HepG2 (cell line): ENCODE measurements at regions not wholly inside any gene's neighbourhood (a gene's known extent, or its start where the extent isn't known, plus 50 kb on each side); places are given as distances from the start of the nearest gene placed in this dataset.

ENCODE experiments used
- CCAR2 ChIP-seq: fragments of 200-400 bp; formaldehyde crosslinking; optimal IDR thresholded peaks from 2 replicates; pipeline ENCODE3; 2018; ENCODE audit warnings: low read depth, mild to moderate bottlenecking, low read length, moderate library complexity
- CHCHD3 ChIP-seq: sonication (generic); formaldehyde crosslinking; IDR thresholded peaks from 2 replicates; pipeline ENCODE4 v1.8.0; 2022; ENCODE audit warnings: mild to moderate bottlenecking, missing genetic modification reagents, moderate library complexity
- FOXA1 ChIP-seq, 2 experiments: fragments of 450-650 bp in 1 of 2; sonication (generic) in 1 of 2; formaldehyde crosslinking in 1 of 2; IDR thresholded peaks; 2 replicates each; pipeline versions ENCODE4 v1.4.0 to v1.6.1; 2016 to 2020; ENCODE audit warnings: missing genetic modification reagents in 1 of 2
- MTF2 ChIP-seq: sonication (generic); formaldehyde crosslinking; IDR thresholded peaks from 2 replicates; pipeline ENCODE4 v1.5.0; 2020; ENCODE audit warnings: missing genetic modification reagents, borderline replicate concordance
- PAWR ChIP-seq: sonication (generic); formaldehyde crosslinking; IDR thresholded peaks from 2 replicates; pipeline ENCODE4 v1.4.0; 2020; ENCODE audit warnings: missing genetic modification reagents, mild to moderate bottlenecking, borderline replicate concordance
- PITX1 ChIP-seq: sonication (generic); formaldehyde crosslinking; IDR thresholded peaks from 2 replicates; pipeline ENCODE4 v1.5.1; 2020; ENCODE audit warnings: mild to moderate bottlenecking, missing genetic modification reagents
- TBX2 ChIP-seq: sonication (generic); formaldehyde crosslinking; IDR thresholded peaks from 2 replicates; pipeline ENCODE4 v1.5.0; 2020; ENCODE audit warnings: missing genetic modification reagents, mild to moderate bottlenecking, borderline replicate concordance
- THAP11 ChIP-seq: IDR thresholded peaks from 2 replicates; pipeline ENCODE4 v1.6.1; 2016; ENCODE audit warnings: missing biosample characterization, missing genetic modification reagents
- ZBTB20 ChIP-seq: sonication (generic); formaldehyde crosslinking; IDR thresholded peaks from 2 replicates; pipeline ENCODE4 v1.8.1; 2023; ENCODE audit warnings: missing genetic modification reagents, low read depth, mild to moderate bottlenecking, borderline replicate concordance
- ZFP82 ChIP-seq: sonication (generic); formaldehyde crosslinking; IDR thresholded peaks from 2 replicates; pipeline ENCODE4 v1.5.1; 2020; ENCODE audit warnings: mild to moderate bottlenecking, missing genetic modification reagents, borderline replicate concordance
- ZNF121 ChIP-seq: sonication (generic); formaldehyde crosslinking; IDR thresholded peaks from 2 replicates; pipeline ENCODE4 v1.5.0; 2020; ENCODE audit warnings: mild to moderate bottlenecking, missing genetic modification reagents
- ZNF761 ChIP-seq: sonication (generic); formaldehyde crosslinking; conservative IDR thresholded peaks from 2 replicates; pipeline ENCODE4 v1.4.0; 2020; ENCODE audit warnings: mild to moderate bottlenecking, missing genetic modification reagents
- ZZZ3 ChIP-seq: sonication (generic); formaldehyde crosslinking; IDR thresholded peaks from 2 replicates; pipeline ENCODE4 v1.4.0; 2020; ENCODE audit warnings: missing genetic modification reagents, mild to moderate bottlenecking, borderline replicate concordance
- TF ChIP-seq, protein P1 (sequence below): IDR thresholded peaks from 2 replicates; pipeline ENCODE4 v1.6.1; 2016
- TF ChIP-seq, protein P2 (sequence below): sonication (generic); formaldehyde crosslinking; IDR thresholded peaks from 2 replicates; pipeline ENCODE4 v1.9.0; 2021; ENCODE audit warnings: missing genetic modification reagents, mild to moderate bottlenecking, borderline replicate concordance
- TF ChIP-seq, protein P3 (sequence below): sonication (generic); formaldehyde crosslinking; IDR thresholded peaks from 2 replicates; pipeline ENCODE4 v1.4.0; 2020; ENCODE audit warnings: missing genetic modification reagents
- TF ChIP-seq, protein P4 (sequence below): IDR thresholded peaks from 2 replicates; pipeline ENCODE4 v1.6.1; 2016; ENCODE audit warnings: missing genetic modification reagents, missing compliant biosample characterization
- TF ChIP-seq, protein P5 (sequence below): sonication (generic); formaldehyde crosslinking; IDR thresholded peaks from 2 replicates; pipeline ENCODE4 v1.4.0; 2020; ENCODE audit warnings: mild to moderate bottlenecking, missing genetic modification reagents, borderline replicate concordance

DNA sequence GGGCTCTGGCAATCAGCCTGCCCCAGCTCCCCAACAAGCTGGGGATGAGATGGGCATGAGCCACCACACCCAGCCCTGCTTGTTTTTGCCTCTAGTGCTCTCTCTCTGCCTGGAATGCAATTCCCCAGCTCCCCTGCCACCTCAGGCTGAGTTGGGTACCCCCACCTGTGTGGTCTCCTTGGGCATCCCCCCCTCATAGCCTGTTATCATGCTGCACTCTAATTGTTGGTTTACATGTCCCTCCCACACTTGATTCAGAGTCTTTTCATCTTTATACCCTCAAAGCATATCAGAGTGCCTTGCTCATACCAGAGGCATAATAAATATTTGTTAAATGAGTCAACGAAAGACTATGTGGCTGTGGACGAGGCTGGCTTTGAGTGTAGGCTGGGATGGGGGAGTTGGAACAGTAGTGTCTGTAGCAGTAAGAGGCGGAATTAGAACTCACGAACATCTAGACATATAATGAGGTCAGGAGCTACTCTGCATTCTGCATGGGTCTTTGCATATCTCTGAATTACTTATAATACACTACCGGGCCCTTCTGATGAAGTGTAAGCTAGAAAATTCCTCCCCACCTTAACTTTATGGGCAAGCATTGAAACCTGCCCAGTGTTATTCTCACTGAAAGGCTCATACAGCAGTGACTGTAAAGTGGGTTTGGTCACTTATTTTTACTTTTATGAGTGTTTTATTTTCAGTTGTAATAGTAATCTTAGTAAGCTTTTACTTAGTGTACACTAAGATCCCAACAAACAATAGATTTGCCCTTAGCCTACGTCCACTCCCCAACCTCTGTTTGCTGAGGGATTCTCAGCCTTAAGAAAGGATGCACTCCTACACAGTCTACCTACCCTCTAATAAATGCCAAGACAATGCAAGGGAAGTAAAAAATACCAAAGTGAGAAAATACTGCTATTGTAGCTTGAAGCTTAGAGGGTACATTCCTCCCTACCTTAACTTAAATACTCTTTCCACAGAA is 58.7 kb downstream of the EDN1 start (continued):
- TF ChIP-seq CHCHD3 (CRISPR knock-in tag), result no peak
- peak; percentile 36; the same call in 1 of the 2 replicates for TF ChIP-seq ZBTB20
- peak; percentile 87; the same call in 1 of the 2 replicates for TF ChIP-seq TBX2
- TF ChIP-seq ZFP82, result no peak
- peak; percentile 64; the same call in 1 of the 2 replicates for TF ChIP-seq PITX1 (CRISPR knock-in tag)
- no peak for TF ChIP-seq ZNF761 (CRISPR knock-in tag)
- TF ChIP-seq ZNF121 (CRISPR knock-in tag), result peak; percentile 42; the same call in 1 of the 2 replicates
- TF ChIP-seq, protein P1, sequence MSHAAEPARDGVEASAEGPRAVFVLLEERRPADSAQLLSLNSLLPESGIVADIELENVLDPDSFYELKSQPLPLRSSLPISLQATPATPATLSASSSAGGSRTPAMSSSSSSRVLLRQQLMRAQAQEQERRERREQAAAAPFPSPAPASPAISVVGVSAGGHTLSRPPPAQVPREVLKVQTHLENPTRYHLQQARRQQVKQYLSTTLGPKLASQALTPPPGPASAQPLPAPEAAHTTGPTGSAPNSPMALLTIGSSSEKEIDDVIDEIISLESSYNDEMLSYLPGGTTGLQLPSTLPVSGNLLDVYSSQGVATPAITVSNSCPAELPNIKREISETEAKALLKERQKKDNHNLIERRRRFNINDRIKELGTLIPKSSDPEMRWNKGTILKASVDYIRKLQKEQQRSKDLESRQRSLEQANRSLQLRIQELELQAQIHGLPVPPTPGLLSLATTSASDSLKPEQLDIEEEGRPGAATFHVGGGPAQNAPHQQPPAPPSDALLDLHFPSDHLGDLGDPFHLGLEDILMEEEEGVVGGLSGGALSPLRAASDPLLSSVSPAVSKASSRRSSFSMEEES, result peak; percentile 65; the same call in 1 of the 2 replicates
- TF ChIP-seq, protein P2, sequence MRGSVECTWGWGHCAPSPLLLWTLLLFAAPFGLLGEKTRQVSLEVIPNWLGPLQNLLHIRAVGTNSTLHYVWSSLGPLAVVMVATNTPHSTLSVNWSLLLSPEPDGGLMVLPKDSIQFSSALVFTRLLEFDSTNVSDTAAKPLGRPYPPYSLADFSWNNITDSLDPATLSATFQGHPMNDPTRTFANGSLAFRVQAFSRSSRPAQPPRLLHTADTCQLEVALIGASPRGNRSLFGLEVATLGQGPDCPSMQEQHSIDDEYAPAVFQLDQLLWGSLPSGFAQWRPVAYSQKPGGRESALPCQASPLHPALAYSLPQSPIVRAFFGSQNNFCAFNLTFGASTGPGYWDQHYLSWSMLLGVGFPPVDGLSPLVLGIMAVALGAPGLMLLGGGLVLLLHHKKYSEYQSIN (CRISPR knock-in tag), result no peak
- TF ChIP-seq, protein P3, sequence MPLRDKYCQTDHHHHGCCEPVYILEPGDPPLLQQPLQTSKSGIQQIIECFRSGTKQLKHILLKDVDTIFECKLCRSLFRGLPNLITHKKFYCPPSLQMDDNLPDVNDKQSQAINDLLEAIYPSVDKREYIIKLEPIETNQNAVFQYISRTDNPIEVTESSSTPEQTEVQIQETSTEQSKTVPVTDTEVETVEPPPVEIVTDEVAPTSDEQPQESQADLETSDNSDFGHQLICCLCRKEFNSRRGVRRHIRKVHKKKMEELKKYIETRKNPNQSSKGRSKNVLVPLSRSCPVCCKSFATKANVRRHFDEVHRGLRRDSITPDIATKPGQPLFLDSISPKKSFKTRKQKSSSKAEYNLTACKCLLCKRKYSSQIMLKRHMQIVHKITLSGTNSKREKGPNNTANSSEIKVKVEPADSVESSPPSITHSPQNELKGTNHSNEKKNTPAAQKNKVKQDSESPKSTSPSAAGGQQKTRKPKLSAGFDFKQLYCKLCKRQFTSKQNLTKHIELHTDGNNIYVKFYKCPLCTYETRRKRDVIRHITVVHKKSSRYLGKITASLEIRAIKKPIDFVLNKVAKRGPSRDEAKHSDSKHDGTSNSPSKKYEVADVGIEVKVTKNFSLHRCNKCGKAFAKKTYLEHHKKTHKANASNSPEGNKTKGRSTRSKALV, result no peak
- TF ChIP-seq, protein P4, sequence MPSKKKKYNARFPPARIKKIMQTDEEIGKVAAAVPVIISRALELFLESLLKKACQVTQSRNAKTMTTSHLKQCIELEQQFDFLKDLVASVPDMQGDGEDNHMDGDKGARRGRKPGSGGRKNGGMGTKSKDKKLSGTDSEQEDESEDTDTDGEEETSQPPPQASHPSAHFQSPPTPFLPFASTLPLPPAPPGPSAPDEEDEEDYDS (CRISPR knock-in tag), result 0 out of 2 replicates have a peak, but pooled peaks have one; percentile 34
- TF ChIP-seq CCAR2, result no peak
- peak; percentile 80 for TF ChIP-seq FOXA1 (IDR thresholded peaks at IDR 0.05)
- TF ChIP-seq FOXA1 (CRISPR knock-in tag; IDR thresholded peaks at IDR 0.05), result peak; percentile 90
- TF ChIP-seq PAWR (CRISPR knock-in tag), result no peak
- TF ChIP-seq THAP11 (CRISPR knock-in tag), result peak; percentile 60; the same call in 1 of the 2 replicates
- TF ChIP-seq ZZZ3 (CRISPR knock-in tag), result no peak
- no peak for TF ChIP-seq MTF2
- TF ChIP-seq, protein P5, sequence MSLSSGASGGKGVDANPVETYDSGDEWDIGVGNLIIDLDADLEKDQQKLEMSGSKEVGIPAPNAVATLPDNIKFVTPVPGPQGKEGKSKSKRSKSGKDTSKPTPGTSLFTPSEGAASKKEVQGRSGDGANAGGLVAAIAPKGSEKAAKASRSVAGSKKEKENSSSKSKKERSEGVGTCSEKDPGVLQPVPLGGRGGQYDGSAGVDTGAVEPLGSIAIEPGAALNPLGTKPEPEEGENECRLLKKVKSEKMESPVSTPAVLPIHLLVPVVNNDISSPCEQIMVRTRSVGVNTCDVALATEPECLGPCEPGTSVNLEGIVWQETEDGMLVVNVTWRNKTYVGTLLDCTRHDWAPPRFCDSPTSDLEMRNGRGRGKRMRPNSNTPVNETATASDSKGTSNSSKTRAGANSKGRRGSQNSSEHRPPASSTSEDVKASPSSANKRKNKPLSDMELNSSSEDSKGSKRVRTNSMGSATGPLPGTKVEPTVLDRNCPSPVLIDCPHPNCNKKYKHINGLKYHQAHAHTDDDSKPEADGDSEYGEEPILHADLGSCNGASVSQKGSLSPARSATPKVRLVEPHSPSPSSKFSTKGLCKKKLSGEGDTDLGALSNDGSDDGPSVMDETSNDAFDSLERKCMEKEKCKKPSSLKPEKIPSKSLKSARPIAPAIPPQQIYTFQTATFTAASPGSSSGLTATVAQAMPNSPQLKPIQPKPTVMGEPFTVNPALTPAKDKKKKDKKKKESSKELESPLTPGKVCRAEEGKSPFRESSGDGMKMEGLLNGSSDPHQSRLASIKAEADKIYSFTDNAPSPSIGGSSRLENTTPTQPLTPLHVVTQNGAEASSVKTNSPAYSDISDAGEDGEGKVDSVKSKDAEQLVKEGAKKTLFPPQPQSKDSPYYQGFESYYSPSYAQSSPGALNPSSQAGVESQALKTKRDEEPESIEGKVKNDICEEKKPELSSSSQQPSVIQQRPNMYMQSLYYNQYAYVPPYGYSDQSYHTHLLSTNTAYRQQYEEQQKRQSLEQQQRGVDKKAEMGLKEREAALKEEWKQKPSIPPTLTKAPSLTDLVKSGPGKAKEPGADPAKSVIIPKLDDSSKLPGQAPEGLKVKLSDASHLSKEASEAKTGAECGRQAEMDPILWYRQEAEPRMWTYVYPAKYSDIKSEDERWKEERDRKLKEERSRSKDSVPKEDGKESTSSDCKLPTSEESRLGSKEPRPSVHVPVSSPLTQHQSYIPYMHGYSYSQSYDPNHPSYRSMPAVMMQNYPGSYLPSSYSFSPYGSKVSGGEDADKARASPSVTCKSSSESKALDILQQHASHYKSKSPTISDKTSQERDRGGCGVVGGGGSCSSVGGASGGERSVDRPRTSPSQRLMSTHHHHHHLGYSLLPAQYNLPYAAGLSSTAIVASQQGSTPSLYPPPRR, result peak; percentile 94
